HG02763 (cell line): ENCODE measurements at regions not wholly inside any gene's neighbourhood (a gene's known extent, or its start where the extent isn't known, plus 50 kb on each side); places are given as distances from the start of the nearest gene placed in this dataset.

Source experiments
- ATAC-seq: cut with Tn5 transposase; IDR thresholded peaks from one replicate; pipeline ENCODE4 v1.9.1; 2021; ENCODE audit warnings: mild to moderate bottlenecking, moderate library complexity; ENCODE audit not compliant: unreplicated experiment

DNA sequence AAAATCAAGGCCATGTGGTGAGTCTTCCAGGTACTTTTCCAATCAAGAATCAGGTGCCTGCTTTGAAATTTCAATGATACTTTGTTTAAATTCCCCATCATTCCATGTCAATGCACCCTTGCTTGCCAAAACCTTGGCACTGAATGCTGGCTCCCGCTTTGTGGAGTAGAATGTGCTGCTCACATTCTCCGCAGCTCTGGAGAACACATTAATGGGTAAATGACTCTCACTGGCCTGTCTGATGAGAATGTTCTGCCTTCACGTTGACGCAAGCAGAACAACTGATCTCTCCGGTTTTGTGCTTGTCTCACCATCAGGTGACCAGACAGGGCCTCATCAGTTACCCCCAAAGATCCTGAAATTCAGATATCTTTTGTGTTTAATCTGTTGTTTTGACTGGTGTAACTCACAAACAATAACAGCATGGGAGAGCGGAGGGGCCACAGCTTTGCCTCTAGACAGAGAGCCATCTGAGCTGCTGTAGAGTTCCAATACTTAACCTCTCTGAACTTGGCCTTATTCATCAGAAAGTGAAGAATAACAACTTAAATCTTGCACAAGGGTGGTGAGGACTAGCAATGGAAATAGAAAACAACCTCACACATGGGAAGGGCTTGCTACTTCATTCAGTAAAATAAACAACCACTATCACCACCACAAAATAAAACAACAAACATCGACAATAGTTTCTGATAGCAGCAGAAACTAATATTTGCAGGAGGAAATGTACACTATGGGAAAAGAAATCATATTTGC lies 276.9 kb upstream of the IGFBP3 start:
- no peak for ATAC-seq

DNA sequence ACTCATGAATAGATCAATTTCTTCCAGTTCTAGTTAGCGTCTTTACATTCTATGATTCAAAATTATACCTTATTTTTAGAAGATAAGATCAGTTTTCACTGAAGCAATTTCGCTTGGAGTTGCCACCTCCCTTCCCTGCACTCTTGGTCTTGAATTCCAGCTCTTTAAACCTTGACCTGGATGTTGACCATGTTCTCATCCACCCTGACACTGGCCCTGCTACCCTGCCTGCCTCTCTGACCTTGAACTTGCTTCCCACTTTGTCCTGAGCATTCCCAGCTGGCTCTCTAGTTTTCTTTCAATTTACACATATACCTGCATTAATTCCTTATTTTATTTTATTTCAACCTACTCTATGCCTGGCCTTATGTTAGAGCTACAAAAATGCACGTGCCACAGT lies 274.9 kb upstream of the IGFBP3 start:
- no peak for ATAC-seq

DNA sequence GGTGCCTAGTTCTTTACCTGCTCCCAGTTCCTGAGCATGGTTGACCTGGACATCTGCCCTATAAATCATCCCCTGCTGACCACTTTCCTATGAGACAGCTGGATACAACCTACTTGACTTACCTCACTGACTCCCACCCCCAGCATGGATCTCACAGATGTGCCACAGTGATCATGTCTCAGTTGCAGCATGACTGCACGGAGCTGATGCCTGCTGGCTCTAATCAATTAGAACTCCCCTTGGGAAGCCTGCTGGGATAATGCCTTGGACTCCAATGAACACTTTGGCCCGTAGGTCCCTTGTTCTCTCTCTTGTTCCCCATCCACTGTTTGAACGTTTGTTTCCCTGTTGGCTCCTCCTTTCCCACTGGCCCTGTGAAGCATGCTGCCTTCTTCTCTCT lies 271.2 kb upstream of the IGFBP3 start:
- ATAC-seq, result no peak

DNA sequence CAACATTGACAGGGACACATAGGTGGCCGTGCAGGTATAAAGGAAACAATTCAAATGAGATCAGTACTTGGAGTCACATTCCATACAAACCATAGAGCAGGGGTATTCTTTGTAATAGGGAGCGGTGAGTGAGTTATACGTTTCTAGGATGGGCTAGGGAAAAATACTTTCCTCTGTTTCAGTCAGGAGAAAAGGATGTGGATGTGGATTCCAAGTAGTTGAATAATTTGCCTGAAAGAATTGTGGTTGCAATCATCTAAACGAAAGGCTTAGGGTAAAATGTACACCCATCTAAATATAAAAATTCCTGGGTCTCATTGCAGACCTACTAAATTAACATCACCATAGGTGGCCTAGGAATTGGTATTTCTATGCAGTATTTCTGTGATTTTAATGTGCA lies 270.7 kb upstream of the IGFBP3 start:
- ATAC-seq, result no peak

DNA sequence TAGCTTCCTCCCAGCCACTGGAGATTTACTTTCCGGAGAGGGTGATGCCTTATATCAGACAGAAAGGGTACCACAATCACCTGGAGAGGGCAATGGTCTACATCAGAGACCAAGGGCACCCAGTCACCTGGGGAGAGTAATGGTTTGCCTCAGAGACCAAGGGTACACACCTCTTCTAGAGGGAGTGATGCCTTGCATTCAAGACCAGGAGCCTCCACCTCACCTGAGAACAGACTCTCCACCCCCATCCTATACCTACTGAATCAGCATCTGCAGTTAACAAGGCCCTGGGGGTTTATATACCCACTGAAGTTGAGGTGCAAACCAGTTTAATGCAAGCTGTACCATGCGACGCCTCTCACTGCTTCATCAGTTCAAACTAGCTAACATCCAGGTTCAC lies 270.2 kb upstream of the IGFBP3 start:
- ATAC-seq, result no peak

DNA sequence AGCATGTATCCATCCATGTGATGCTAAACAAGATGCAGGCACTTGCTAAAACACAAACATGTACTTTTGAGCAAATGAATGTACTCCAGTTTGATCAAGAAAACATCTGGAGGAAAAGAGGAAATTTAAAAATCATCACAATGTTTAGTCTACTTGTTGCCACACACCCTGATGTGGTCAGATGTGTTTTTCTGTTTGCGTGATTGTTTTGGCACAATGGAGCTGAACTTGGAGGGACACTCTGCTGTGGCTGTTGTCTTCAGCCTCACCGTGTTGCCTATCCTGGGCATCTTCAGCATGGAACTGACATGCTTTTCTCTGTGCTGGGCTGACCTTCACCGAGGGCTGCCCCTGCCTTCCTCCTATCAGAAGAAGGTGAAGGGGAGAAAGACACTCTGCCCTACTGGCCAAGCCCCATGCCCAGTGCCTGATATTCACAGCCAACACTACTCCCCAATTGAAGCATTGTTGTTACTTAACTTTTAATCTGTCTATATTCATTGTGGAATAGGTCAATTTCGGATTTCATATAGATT lies 268.3 kb upstream of the IGFBP3 start:
- no peak for ATAC-seq

DNA sequence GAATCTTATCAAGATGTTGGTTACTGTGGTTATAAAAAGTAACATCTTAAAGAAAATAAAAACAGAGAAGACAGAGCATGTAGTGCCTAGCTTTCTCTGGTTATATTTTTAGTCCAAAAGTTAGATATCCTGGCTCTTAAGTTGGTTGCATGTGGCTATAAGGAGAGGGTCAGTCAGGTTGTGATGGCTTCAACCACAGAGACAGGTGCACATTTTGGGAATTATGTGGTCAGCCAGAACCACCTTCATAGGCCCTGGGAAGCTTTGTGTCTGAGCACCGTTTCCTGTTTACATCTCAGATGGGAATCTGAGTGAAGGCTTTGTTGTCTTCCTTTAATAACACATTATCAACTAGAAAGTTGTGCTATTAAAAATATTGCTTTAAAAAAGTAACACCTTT lies 265.1 kb upstream of the IGFBP3 start:
- no peak for ATAC-seq

DNA sequence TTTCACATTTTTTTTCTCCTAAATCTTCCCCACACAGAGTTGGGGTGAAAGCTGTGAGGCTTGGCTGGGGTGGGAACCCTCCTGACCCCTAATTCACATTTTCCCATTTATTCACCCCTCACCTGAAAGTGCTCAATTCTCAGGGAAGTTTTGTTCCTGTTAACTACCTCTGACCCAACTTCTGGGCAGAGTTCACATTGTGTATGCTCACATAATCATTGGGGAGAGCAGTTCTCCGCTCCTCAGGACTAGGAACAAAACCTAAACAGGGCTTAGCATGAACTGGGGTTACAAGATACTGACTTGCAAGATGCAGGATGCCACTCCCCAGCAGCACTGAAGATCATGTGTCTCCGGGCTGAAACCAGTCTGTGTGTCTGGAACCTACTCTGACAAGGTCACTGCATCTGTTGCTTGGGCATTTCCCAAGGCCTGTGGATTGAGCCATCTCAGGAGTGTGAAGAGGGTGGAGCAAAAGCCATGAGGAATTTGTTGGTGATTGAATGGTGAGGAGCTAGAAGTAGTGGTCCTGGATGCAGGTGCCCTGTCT lies 258.1 kb upstream of the IGFBP3 start:
- ATAC-seq, result no peak

DNA sequence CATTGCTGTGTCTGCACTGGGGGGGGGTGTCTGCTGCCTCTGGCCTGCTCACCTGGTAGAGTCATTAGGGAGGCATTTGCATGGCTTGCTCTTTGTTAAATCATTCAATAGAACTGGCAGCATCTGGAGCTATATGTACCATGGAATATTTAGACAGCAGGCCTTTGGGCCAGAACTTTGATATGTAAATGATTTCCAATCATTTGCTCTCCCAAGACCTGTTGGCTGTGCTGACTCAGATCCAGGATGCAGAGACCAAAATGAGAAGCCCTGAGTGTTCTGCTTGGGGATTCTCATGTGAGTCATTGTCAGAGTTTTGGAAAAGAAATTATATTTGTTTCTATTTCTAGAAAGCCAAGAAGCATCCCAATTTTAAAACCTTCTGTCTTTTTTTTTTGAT lies 257.6 kb upstream of the IGFBP3 start:
- ATAC-seq, result no peak

DNA sequence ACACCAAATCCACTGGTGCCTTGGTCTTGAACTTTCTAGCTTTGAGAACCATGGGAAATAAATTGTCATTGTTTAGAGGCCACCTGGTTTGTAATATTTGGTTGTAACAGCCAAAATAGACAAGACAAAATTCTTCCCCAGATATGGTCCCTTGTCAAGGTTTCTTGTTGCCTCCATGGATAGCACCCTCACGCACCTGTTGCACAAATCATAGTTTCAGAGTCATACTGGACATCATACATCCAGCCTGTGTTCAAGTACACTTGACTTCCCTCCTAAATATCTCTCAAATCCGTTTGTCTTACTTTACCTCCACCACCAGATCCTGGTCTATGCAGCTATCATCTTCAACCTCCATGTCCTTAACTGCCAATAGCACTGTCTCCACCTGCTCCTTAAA lies 256.7 kb upstream of the IGFBP3 start:
- no peak for ATAC-seq

DNA sequence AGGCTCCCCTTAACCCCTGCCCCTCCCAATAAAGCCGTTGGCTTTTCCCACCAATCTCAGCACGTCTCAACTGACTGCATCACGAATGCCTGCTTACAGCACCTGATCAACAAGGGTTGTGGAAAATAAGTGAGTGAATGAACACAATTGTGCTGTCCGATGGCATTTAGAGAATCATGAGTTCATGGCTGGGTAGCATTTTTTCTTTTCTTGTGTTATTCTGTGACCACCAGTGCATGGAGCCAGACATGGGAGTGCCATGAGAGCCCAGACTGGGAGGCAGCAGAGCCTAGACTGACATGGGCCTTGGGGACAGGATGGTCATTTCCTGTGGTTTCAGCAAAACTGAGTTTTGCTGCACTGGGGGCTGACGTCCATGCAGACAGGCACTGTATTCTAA lies 254.1 kb upstream of the IGFBP3 start:
- no peak for ATAC-seq

DNA sequence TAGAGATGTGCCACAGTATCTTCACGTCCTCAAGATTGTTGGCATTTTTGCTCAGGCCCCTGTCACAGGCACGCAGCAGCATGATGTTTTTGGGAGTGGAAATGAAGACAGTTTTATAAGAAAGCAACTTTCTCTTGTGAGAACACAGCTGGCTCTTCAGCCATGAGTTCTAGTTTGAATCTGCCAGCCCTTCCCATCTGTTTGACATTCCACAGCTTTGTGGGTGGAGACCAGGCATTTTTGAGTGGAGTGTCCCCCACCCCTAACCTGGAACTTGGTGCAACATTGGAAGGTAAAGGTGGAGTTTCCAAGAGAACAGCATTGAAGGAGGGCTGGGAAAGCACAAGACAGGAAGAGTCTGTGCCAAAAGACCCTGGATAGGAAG lies 253.1 kb upstream of the IGFBP3 start:
- ATAC-seq, result no peak

DNA sequence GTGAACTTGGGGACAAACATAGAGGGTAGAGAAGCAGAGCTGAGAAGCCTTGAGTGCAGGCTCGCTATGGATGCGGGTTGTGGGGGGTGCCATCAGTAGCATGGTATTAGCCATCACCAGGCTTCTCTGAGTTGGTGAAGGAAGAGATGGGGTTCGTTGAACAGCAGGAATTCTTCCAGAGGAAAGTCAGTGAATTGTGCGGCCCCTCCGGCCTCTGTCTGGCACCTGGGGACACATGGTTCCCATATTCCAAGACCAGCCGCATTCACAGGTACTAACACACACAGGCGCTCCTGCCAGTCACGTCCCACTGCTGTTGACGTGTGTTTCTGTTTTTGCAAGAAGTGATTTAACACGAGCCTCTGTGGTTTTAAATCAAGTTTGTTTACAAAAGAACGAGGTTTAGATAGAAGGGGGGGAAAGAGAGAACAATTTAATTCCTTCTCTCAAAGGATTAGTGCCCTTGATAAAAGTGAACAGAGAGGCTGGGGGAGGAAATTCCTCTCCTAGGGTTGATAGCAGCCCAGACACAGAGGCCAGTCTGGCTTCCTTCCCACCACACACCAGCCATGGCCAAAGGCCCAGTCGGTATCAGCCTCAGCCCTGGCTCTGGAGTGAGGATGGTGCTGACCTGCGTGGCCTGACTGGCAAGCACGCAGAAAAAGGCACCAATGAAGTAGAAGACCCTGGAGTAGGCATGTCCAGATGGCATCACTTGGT lies 252.6 kb upstream of the IGFBP3 start:
- no peak for ATAC-seq

DNA sequence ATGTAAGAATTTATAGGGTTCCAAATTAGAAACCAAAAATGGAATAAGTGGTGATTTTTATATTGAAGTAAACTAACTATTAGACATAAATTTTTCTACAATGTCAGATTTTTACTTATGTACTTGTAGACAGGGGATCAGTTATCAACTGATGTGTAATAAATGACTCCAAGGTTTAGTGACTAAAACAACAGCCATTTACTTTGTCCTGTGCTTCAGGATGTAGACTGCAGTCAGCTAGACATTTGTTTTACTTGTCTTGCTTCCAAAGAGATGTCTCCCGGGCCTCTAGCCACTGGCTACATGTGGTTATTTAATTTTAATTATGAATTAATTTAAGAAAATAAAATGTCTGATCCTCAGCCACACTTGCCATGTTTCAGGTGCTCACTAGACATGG lies 249.7 kb upstream of the IGFBP3 start:
- ATAC-seq, result no peak

DNA sequence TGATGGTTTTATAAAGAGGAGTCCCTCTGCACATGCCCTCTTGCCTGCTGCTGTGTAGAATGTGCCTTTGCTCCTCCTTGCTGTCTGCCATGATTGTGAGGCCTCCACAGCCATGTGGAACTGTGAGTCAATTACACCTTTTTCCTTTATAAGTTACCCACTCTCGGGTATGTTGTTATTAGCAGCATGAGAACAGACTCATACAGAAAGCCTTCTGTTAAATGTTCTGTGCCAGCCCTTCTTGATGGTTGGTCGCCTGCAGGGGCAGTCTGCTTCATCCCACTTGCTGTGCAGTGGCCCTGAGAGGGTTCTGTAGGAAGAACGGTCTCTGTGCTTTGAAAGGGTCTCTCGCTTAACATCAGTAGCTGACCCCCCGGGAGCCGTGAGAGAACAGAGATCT lies 248.9 kb upstream of the IGFBP3 start:
- no peak for ATAC-seq

DNA sequence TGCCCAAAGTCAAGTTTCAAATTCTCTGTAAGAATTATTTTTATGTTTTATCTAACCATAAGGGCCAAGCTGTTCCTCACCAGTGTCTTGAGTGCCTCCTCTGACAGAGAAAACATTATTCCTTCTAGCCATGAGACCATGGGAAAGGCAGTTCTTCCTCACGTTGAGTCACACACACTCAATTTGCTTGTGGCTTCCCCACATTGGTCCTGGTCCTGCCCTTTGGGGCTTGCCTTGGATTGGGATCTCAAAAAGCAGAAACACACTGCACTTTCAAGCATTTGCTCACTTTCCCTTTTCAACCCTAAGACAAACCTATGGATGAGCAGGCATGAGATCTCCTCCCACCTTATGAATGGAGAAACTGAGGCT lies 248.3 kb upstream of the IGFBP3 start:
- ATAC-seq, result no peak

DNA sequence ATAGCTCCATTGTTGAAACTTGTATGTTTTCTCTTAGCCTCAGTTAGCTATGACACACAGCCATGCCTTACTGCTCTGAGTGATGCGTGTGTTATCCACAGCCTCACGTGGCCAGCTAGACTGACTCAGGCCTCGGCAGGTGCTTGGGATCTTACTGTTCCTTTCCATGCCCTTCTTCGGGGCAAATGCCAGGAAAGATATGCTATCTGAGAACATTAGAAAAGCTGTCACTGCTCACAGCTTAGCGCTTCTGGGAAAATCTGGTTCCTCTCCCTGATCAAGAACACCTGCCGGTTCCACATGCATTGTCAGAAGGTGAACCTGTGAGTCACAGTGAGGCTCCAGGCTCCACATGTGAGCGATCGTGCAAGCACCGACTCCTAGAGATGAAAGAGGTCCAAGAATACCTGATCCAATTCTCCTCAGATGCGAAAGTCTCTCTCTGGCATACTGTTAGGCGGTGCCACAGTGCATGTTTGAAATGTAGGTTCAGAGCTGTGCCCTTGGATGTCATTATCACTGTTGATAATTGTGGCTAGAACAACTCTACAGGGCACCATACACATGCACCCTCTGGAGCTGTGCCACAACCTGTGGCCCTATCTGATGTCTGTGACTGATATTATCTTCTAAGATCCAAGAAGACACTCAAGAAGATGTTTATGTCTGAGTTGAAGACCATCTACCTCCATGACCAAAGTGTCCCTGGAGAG lies 247.8 kb upstream of the IGFBP3 start:
- no peak for ATAC-seq

DNA sequence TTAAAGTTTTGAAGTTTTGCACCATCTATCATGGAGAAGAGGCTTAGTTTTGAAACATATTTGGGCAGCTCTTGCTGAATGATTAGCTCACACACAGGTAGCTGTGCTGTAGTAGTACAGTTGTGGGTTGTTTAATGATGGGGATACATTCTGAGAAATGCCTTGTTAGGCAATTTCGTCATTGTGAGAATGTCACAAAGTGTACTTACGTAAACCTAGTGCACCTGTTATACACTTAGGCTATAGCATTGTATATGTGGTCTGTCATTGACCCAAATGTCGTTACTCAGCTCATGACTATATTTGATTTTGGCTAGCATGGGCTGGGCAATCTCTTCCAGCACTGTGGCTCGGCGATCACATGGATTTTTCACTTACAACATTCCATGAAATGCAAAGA lies 247.2 kb upstream of the IGFBP3 start:
- no peak for ATAC-seq

DNA sequence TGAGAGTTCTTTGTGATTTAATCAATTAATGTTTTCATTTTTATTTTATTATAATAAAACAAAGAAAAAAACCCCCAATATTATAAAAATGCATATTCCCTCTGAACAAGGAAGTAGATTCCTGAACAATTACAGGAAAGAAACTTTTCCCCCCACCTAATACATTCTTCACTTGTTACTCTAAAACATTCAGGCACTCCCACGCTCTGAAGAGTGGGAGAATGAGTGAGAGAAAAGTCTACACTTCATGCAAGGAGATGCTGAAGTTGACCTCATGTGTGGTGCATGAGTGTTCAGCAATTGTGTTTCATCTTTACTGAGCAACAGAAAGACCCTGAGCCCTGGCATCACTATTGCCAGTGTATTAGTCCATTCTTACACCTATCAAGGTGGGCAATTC lies 244.2 kb upstream of the IGFBP3 start:
- ATAC-seq, result no peak

DNA sequence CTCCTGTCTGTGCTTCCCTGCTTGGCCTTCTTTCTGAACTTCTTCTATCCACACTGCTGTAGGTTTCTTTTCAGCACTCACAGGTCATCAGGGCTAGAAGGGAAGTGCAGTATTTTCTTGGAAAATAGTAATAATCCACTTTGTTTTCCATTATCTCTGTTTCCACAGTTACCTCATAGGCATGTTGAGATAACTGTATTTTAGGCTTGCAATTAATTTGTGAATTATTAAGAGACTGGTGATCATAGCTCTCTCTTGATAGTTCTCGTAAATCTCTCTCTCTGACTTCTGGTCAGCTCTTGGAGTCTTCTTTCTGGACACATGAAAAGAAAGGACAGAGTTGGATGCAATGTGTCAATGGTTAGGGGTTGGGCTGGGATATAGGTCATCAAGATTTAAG lies 243.6 kb upstream of the IGFBP3 start:
- no peak for ATAC-seq

DNA sequence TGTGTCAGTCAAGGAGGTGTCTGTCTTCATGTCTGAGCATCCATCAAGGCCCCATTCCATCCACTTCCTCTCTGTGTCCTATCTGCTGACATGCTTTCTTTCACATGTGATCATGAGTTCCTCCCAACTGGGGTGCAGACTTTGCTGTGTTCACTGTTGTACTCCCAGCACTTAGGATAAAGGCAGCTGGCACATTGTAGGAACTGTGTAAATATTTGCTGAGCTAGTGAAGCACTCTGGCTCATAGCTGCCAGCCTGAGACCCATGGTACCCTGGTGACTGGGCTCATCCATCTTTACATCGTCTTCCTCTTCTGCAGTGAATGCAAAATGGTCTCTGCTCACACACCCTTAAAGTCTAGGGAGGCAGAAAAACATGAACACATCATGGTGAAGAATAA lies 242.2 kb upstream of the IGFBP3 start:
- no peak for ATAC-seq

DNA sequence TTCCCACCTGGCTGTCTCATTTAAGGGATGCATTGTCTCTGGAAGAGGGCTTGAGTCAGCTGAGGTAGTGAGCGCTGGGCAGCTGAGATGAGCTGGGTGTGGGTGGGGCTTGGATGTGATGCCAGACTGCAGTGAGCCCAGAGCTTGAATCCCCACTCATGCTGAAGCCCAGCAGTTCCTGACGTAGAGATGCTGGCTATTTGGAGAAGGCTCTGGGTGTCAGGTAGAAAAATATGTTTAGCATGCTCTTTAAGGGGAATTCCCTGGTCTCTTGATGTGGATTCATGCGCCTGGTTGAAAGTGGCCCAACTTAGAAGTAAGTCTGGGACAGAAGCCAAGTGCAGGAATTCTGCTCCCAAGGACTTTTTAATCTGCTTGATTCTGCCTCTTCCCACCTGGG lies 241.5 kb upstream of the IGFBP3 start:
- no peak for ATAC-seq
